ENCODE measurements at regions not wholly inside any gene's neighbourhood (a gene's known extent, or its start where the extent isn't known, plus 50 kb on each side); places are given as distances from the start of the nearest gene placed in this dataset.
A peak's percentile ranks its signal among the peaks of the same experiment; 100 is the strongest.
"Not testable (repeated sequence)": the region's sequence is repeated elsewhere in the genome, so short reads cannot be mapped to it uniquely, and the experiment has no call there.

DNA sequence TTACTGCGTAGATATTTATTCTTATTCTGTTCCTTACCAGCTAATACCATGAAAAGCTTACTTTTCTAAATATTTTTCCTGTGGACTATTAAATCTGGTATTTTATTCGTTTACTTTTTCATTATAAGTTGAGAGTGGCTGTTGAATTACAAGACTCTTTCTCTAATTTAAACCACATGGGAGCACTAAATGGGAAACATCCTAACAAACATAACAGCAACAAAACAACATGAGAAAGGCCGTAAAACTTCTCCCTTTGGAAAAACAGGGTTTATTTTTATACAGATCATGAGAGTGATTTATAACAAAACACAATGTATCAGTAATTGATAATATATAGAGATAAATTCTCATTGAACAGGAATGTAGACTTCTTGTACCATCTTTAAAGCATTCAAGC, 1592.1 kb downstream of the EFNB2 start:
- intact Hi-C loops (cut with DNase I) = no loop called here
- Histone ChIP-seq H3K4me1 (no peaks in the 10 kb centered on the region), H3K27ac (no peak overlapping the region), H3K9me3 (no peaks in the 10 kb centered on the region), H3K27me3 (no peaks in the 10 kb centered on the region), H3K4me3 (no peak overlapping the region), H3K36me3 (no peaks in the 10 kb centered on the region)
- no peak for DNase-seq
- WGBS (ENCODE audit: insufficient coverage, low coverage, low lambda C conversion rate, missing lambda C conversion rate) = 77% methylated on average over 3 of the region's 3 CpGs
- no peak for ATAC-seq
- TF ChIP-seq, protein P1, sequence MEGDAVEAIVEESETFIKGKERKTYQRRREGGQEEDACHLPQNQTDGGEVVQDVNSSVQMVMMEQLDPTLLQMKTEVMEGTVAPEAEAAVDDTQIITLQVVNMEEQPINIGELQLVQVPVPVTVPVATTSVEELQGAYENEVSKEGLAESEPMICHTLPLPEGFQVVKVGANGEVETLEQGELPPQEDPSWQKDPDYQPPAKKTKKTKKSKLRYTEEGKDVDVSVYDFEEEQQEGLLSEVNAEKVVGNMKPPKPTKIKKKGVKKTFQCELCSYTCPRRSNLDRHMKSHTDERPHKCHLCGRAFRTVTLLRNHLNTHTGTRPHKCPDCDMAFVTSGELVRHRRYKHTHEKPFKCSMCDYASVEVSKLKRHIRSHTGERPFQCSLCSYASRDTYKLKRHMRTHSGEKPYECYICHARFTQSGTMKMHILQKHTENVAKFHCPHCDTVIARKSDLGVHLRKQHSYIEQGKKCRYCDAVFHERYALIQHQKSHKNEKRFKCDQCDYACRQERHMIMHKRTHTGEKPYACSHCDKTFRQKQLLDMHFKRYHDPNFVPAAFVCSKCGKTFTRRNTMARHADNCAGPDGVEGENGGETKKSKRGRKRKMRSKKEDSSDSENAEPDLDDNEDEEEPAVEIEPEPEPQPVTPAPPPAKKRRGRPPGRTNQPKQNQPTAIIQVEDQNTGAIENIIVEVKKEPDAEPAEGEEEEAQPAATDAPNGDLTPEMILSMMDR (IDR thresholded peaks at IDR 0.05) = no peak
- TF ChIP-seq POLR2A (IDR thresholded peaks at IDR 0.05) = no peak

- WGBS (ENCODE audit: insufficient coverage, low coverage, low lambda C conversion rate, missing lambda C conversion rate) = 72% methylated on average over 7 of the region's 7 CpGs
Observed at GRCh38 chr13:104937881-104938280, 1597.6 kb downstream of the EFNB2 start.

DNA sequence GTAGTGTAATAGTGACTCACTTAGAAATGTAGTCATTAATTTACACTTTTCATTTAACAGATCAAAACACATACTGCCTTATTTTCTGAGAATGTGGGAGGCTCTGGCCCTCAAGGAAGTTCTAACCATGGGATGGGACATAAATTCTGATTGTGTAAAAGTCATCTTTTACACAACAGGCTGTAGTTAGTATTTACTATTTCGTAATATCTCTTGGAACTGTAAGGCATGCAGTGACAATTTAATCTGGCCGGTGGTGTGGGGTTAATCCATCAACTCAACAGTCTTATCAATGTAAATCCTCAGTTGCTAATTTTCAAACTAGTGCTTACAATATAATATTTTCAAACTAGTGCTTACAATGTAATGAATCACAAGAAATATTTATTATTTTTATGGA, 1599.2 kb downstream of the EFNB2 start:
- no peaks in the 10 kb centered on the region for H3K36me3 ChIP-seq
- intact Hi-C loops (cut with DNase I) = no loop called here
- H3K4me3 ChIP-seq = no peak overlapping the region
- peaks cover 0 to 8% (median 0%) of the 10 kb centered on the region in 4 donors for H3K4me1 ChIP-seq
- no peaks in the 10 kb centered on the region for H3K9me3 ChIP-seq
- H3K27me3 ChIP-seq = no peaks in the 10 kb centered on the region
- no peak overlapping the region for H3K27ac ChIP-seq
- ATAC-seq = peak; percentile 63 to 84 (median 76)
- 27% methylated on average over 2 of the region's 2 CpGs for WGBS (ENCODE audit: insufficient coverage, low coverage, low lambda C conversion rate, missing lambda C conversion rate)
- DNase-seq = no peak
- TF ChIP-seq, protein P1 (IDR thresholded peaks at IDR 0.05) = no peak
- TF ChIP-seq POLR2A (IDR thresholded peaks at IDR 0.05) = no peak

More at GRCh38 chr13:104937881-104938280, 1597.6 kb downstream of the EFNB2 start:
- no peak for DNase-seq
- no peaks in the 10 kb centered on the region for H3K27me3 ChIP-seq
- no peak for ATAC-seq
- no peaks in the 10 kb centered on the region for H3K36me3 ChIP-seq
- H3K4me1 ChIP-seq = peaks cover 0 to 8% (median 0%) of the 10 kb centered on the region in 4 donors
- H3K27ac ChIP-seq = no peak overlapping the region
- intact Hi-C loops (cut with DNase I) = no loop called here
- H3K9me3 ChIP-seq = no peaks in the 10 kb centered on the region
- H3K4me3 ChIP-seq = no peak overlapping the region
- TF ChIP-seq, protein P1 (IDR thresholded peaks at IDR 0.05) = no peak
- no peak for TF ChIP-seq POLR2A (IDR thresholded peaks at IDR 0.05)

- H3K27me3 ChIP-seq; DNase-seq; H3K36me3 ChIP-seq; H3K4me3 ChIP-seq; H3K9me3 ChIP-seq; intact Hi-C loops (cut with DNase I); ATAC-seq; H3K4me1 ChIP-seq; H3K27ac ChIP-seq: not testable (repeated sequence)
- WGBS (ENCODE audit: insufficient coverage, low coverage, low lambda C conversion rate, missing lambda C conversion rate) = 60% methylated on average over 1 of the region's 1 CpG
Observed at GRCh38 chr13:104920513-104920912, 1614.9 kb downstream of the EFNB2 start.

DNA sequence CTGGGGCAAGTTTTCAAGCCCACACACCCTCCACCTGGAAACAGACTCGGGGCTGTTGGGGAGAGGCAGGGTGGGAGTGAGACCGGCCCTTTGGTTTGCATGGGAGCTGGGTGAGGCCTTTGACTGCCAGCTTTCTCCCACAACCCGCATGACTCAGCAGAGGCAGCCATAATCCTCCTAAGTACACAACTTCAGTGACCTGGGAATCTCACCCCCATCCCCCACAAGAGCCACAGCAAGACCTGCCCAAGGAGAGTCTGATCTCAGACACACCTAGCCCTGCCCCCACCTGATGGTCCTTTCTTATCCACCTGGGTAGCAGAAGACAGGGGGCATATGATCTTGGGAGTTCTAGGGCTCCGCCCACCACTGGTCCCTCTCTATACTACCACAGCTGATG, 1615.4 kb downstream of the EFNB2 start:
- ATAC-seq (no peak), DNase-seq (no peak)
- no peak for TF ChIP-seq POLR2A (IDR thresholded peaks at IDR 0.05)
- TF ChIP-seq, protein P1 (IDR thresholded peaks at IDR 0.05) = no peak
- 40% methylated on average over 1 of the region's 4 CpGs for WGBS (ENCODE audit: insufficient coverage, low coverage, low lambda C conversion rate, missing lambda C conversion rate)
- no peaks in the 10 kb centered on the region for H3K9me3 ChIP-seq
- H3K27me3 ChIP-seq = no peaks in the 10 kb centered on the region
- intact Hi-C loops (cut with DNase I) = no loop called here
- no peak overlapping the region for H3K4me3 ChIP-seq
- H3K4me1 ChIP-seq = no peaks in the 10 kb centered on the region
- no peaks in the 10 kb centered on the region for H3K36me3 ChIP-seq
- H3K27ac ChIP-seq = no peak overlapping the region

Data from right lobe of liver (tissue), 6 donors.